Common myeloid progenitor, CD34-positive (primary cell): ENCODE measurements at regions not wholly inside any gene's neighbourhood (a gene's known extent, or its start where the extent isn't known, plus 50 kb on each side); places are given as distances from the start of the nearest gene placed in this dataset.

Source experiments
- CTCF ChIA-PET: fragments of 350-600 bp; sonication (Branson Sonifier 250); formaldehyde crosslinking; loops from one replicate; lab custom pipeline; 2021; ENCODE audit warnings: antibody characterized with exemption; lab: Charles Lee
- POLR2A ChIA-PET: fragments of 350-600 bp; sonication (Branson Sonifier 250); formaldehyde crosslinking; loops from one replicate; lab custom pipeline; 2021; ENCODE audit warnings: antibody characterized with exemption; lab: Charles Lee
- DNase-seq, 3 donors: peaks; one replicate each; pipeline versions ENCODE4 v3.0.0 to v3.0.0-alpha.2; 2013
- H3K27ac ChIP-seq, 2 experiments: 1 replicate in 1 of 2; 2 replicates in 1 of 2; pipeline ENCODE4 v1.7.0; 2013; ENCODE audit warnings: inconsistent platforms in 2 of 2, low read length in 2 of 2, mild to moderate bottlenecking in 2 of 2, low read depth in 1 of 2, moderate library complexity in 1 of 2; ENCODE audit not compliant: severe bottlenecking in 2 of 2, insufficient read depth in 1 of 2, poor library complexity in 1 of 2
- H3K27me3 ChIP-seq, 5 experiments: replicated peaks in 2 of 5; 1 replicate in 3 of 5; 2 replicates in 2 of 5; pipeline versions ENCODE4 v1.6.1 to v1.7.0; 2013; ENCODE audit warnings: low read length in 4 of 5, mild to moderate bottlenecking in 2 of 5, moderate library complexity in 2 of 5, inconsistent platforms in 1 of 5; ENCODE audit not compliant: insufficient read depth in 5 of 5, control insufficient read depth in 4 of 5
- H3K36me3 ChIP-seq, 4 experiments: 1 replicate in 2 of 4; 2 replicates in 2 of 4; pipeline versions ENCODE4 v1.6.1 to v1.7.0; 2013; ENCODE audit warnings: low read length in 3 of 4, control low read depth in 1 of 4, mild to moderate bottlenecking in 1 of 4; ENCODE audit not compliant: control insufficient read depth in 4 of 4, insufficient read depth in 4 of 4
- H3K4me1 ChIP-seq, 4 experiments: 1 replicate in 3 of 4; 2 replicates in 1 of 4; pipeline versions ENCODE4 v1.6.1 to v1.7.1; 2013; ENCODE audit warnings: low read length in 3 of 4, mild to moderate bottlenecking in 3 of 4, control low read depth in 1 of 4, inconsistent platforms in 1 of 4, moderate library complexity in 1 of 4; ENCODE audit not compliant: control insufficient read depth in 4 of 4, insufficient read depth in 4 of 4; ENCODE audit errors: control extremely low read depth in 1 of 4
- H3K4me3 ChIP-seq, 7 experiments: 1 replicate in 4 of 7; 2 replicates in 3 of 7; pipeline versions ENCODE4 v1.5.1 to v1.7.0; 2013; ENCODE audit warnings: mild to moderate bottlenecking in 7 of 7, low read length in 6 of 7, moderate library complexity in 6 of 7, inconsistent platforms in 2 of 7, low read depth in 2 of 7, control low read depth in 1 of 7; ENCODE audit not compliant: insufficient read depth in 4 of 7, control insufficient read depth in 1 of 7; ENCODE audit errors: extremely low read depth in 1 of 7
- H3K9me3 ChIP-seq, 5 experiments: 1 replicate in 4 of 5; 2 replicates in 1 of 5; pipeline versions ENCODE4 v1.6.1 to v1.7.1; 2013; ENCODE audit warnings: low read length in 4 of 5, mild to moderate bottlenecking in 2 of 5, inconsistent platforms in 1 of 5, low read depth in 1 of 5, moderate library complexity in 1 of 5; ENCODE audit not compliant: control insufficient read depth in 4 of 5, insufficient read depth in 2 of 5; ENCODE audit errors: control extremely low read depth in 1 of 5
- WGBS: methylation state at CpG from one replicate; pipeline ENCODE4 v1.1.5; 2013; ENCODE audit not compliant: insufficient coverage; 5-methylcytosine and 5-hydroxymethylcytosine counted together

DNA sequence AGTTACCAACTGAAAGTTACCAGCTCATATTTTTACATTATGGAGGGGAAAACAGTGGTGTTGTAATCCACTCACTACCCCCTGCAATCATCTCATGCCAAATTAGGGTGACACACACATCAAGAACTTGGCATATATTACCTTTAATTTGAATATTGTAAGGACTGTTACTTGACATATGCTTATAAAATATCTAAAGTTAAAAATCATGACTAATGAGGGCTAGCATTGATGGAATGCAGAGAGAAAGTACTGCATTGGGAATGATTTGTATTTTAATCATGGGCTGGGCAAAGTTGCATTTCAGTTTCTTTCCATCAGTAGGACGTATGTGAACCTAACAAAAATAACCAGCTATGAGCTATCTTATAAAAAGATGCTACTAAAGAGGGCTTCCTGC is 517.5 kb upstream of the GRIA3 start:
- Histone ChIP-seq H3K4me1 (no peaks in the 10 kb centered on the region), H3K4me3 (no peak overlapping the region), H3K36me3 (no peaks in the 10 kb centered on the region), H3K27me3 (no peaks in the 10 kb centered on the region), H3K27ac (no peak overlapping the region), H3K9me3 (no peaks in the 10 kb centered on the region)
- no CpG with 5 or more reads among the region's 1 CpG for WGBS
- POLR2A ChIA-PET, result no interaction called here
- DNase-seq, result no peak
- CTCF ChIA-PET, result no interaction called here

DNA sequence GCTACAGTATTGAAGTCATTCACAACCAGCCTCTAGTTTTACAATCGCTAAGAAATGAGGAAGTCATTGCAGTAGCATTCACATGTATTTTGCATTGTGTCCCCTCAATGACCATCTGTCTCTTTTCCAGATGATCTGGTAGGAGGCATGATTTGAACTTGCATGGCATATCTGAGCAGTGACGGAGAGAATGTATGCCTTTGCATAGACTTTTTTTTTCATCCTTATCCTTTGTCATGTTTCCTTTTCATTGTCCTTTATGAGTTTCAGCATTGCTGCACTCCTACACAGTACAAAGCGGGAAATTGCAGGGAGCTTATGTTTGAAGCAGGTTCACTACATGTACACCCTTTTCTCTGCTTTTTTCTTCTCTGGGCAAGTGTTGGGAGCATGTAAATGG is 516.4 kb upstream of the GRIA3 start:
- POLR2A ChIA-PET, result no interaction called here
- CTCF ChIA-PET, result no interaction called here
- Histone ChIP-seq H3K4me3 (no peak overlapping the region), H3K4me1 (no peaks in the 10 kb centered on the region), H3K36me3 (no peaks in the 10 kb centered on the region), H3K27me3 (no peaks in the 10 kb centered on the region), H3K27ac (no peak overlapping the region), H3K9me3 (no peaks in the 10 kb centered on the region)
- WGBS, result 58% methylated on average over 3 of the region's 3 CpGs
- no peak for DNase-seq

DNA sequence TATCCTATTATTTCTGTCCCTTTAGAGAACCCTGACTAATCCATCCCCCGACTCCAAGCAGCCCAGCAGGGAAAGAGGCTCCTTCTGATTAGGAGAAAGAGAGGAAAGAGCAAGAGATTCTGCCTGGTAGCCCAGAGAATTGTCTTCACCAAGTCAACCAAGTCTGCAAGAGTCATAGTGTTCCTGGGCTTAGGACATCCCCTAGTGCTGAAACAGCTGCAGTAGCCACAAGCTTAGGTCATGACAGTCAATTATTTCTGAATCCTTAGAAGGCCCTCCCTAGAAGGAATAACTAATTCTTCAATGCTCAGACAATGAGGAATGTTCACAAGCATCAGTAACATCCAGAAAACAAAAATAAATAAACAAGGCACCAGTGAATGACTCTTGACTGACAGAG is 480.3 kb upstream of the GRIA3 start:
- WGBS, result 80% methylated on average over 1 of the region's 1 CpG
- Histone ChIP-seq H3K4me3 (no peak overlapping the region), H3K9me3 (peaks cover 0 to 1% (median 0%) of the 10 kb centered on the region in 5 experiments), H3K4me1 (no peaks in the 10 kb centered on the region), H3K27me3 (no peaks in the 10 kb centered on the region), H3K36me3 (no peaks in the 10 kb centered on the region), H3K27ac (no peak overlapping the region)
- POLR2A ChIA-PET, result no interaction called here
- no peak for DNase-seq
- CTCF ChIA-PET, result no interaction called here

DNA sequence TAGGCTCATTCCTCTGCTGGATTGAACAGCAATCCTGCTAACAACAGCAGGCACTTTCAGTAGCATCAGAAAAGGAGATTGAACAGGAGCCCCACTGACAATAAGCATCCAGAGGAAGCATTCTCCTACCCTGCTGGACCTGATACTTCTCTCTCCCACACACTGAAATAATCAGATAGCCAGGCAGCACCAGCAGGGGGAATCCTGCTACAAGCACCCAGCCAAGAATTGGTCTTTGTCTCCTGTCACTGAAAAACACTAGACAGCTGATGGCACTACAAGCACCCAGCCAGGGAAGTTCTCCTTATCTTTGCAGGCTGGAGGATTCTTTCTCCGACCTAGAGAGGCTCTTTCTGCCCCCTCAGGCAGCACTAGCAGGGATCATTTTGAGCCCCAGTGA is 444.3 kb upstream of the GRIA3 start:
- Histone ChIP-seq H3K27ac (no peak overlapping the region), H3K4me3 (no peak overlapping the region), H3K36me3 (no peaks in the 10 kb centered on the region), H3K27me3 (no peaks in the 10 kb centered on the region), H3K9me3 (peaks cover 0 to 2% (median 0%) of the 10 kb centered on the region in 5 experiments), H3K4me1 (no peaks in the 10 kb centered on the region)
- peak in 2 of 3 donors; percentile 1 to 12 for DNase-seq
- CTCF ChIA-PET, result no interaction called here
- POLR2A ChIA-PET, result no interaction called here
- WGBS, result 17% methylated on average over 1 of the region's 1 CpG

DNA sequence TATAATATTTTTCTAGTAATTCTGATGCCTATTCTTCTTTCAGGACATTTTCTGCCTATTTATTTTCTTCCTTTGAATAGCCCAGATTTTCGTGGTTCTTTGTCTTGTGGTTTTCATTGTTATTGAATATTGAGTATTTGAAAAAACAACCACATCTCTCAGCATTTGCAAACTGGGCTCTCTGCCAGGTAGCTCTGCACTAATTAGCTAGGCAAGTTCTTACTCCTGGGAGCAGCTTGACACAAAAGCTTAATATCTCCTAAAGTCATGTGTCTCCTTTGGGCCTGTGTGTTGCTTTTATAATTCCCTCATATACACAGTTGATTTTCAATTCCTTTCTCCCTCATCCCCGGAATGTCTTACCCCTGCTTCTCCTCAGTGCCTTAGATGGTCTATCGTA is 413.5 kb upstream of the GRIA3 start:
- Histone ChIP-seq H3K4me1 (no peaks in the 10 kb centered on the region), H3K36me3 (no peaks in the 10 kb centered on the region), H3K4me3 (no peak overlapping the region), H3K27ac (no peak overlapping the region), H3K9me3 (no peaks in the 10 kb centered on the region), H3K27me3 (no peaks in the 10 kb centered on the region)
- POLR2A ChIA-PET, result no interaction called here
- WGBS, result 93% methylated on average over 2 of the region's 3 CpGs
- DNase-seq, result no peak
- CTCF ChIA-PET, result no interaction called here

DNA sequence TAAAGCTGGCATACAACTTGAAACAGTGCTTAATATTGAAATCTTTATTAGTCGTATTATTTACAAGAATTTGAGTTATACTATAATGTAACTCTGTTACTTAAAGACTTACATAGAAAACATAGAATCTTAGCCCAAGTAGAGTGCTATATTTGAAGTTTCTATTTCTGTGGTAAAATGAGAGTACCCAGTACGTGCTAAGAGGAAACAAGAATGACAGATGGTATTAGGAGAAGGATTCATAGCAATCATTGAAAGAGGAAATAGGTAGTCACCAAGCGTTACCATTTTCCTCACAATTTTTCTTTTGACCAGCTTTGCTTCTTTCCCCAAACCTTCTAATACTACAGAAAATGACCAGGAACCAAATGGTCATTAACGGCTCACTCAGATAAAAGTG is 412.1 kb upstream of the GRIA3 start:
- DNase-seq, result peak in 1 of 3 donors; percentile 2
- no peak overlapping the region for H3K27ac ChIP-seq
- POLR2A ChIA-PET, result no interaction called here
- CTCF ChIA-PET, result no interaction called here
- H3K4me1 ChIP-seq, result no peaks in the 10 kb centered on the region
- H3K9me3 ChIP-seq, result peaks cover 0 to 2% (median 0%) of the 10 kb centered on the region in 5 experiments
- H3K27me3 ChIP-seq, result no peaks in the 10 kb centered on the region
- no peak overlapping the region for H3K4me3 ChIP-seq
- WGBS, result 83% methylated on average over 1 of the region's 4 CpGs
- no peaks in the 10 kb centered on the region for H3K36me3 ChIP-seq

DNA sequence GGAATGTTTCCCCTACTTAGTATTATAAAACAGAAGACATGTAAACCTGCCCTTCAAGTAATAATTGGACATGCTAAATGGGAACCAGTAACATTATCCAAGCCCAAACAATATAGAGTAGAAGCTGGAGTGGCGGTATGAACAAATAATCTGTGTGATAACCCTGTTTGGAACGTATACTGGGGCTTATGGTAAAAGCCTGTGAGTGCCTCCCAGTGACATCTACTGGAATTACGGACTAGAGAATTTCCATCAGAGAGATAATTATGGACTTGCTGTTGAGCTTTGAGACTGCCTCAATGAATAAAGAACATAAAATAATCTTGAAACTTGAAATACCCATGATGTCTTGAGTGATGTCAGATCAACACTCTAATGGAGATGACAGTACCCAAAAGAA is 406.3 kb upstream of the GRIA3 start:
- Histone ChIP-seq H3K27me3 (no peaks in the 10 kb centered on the region), H3K4me1 (no peaks in the 10 kb centered on the region), H3K4me3 (no peak overlapping the region), H3K36me3 (no peaks in the 10 kb centered on the region), H3K27ac (no peak overlapping the region), H3K9me3 (peaks cover 0 to 2% (median 0%) of the 10 kb centered on the region in 5 experiments)
- ChIA-PET CTCF (no interaction called here), POLR2A (no interaction called here)
- no peak for DNase-seq
- WGBS, result 80% methylated on average over 1 of the region's 3 CpGs
